ENCODE measurements at regions not wholly inside any gene's neighbourhood (a gene's known extent, or its start where the extent isn't known, plus 50 kb on each side); places are given as distances from the start of the nearest gene placed in this dataset.

- TF ChIP-seq POLR2A (IDR thresholded peaks at IDR 0.05) (no peak), CTCF (IDR thresholded peaks at IDR 0.05) (no peak)
These were observed 168.8 kb upstream of the PDE5A start for GRCh38 chr4:119797238-119797894.

Measured in gastroesophageal sphincter (tissue), 3 donors.